HG03442 (cell line): ENCODE measurements at regions not wholly inside any gene's neighbourhood (a gene's known extent, or its start where the extent isn't known, plus 50 kb on each side); places are given as distances from the start of the nearest gene placed in this dataset.

Source experiments
- ATAC-seq: cut with Tn5 transposase; IDR thresholded peaks from one replicate; pipeline ENCODE4 v1.9.1; 2021; ENCODE audit warnings: mild to moderate bottlenecking, moderate library complexity; ENCODE audit not compliant: unreplicated experiment

DNA sequence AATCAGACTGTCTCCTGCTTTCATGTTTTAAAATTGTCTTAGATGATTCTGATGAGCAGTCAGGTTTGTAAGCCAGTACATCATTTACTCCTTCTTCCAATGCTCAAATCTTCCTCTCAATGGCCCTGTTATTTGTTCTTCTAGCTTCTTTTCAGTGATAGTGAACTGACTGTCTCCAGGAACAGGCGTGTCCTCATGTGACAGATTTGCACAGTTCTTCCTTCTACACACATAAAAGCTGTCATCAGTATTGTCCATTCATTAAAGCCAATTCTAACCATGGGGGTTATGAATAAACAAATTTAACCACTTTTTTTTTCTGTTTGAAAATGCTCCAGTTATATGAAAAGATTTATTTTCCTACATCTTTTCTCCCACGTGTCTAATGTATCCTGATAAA lies 308.7 kb upstream of the SORCS1 start:
- ATAC-seq = no peak

GRCh38 chr10:107471911-107472310 lies 307.4 kb upstream of the SORCS1 start:
- ATAC-seq = no peak

DNA sequence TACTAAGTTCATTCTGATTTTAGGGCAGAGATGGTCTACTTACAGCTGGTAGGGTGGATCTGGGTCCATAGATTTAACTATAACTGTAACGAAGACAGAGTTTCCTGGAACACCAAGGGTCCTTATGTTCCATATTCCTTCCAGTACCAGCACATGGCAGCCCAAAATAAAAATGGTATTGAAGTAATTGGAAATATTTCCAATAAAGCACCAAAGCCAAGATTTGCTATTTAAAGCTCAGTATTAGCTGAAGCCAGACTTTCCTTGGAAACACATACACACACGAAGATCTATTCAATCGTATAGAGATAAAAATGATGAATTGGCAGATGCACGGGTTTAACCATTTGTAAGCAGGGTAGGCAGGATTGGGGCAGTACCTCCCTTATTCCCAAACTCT lies 289.1 kb upstream of the SORCS1 start:
- no peak for ATAC-seq

- no peak for ATAC-seq
Observed at GRCh38 chr10:107451047-107451446, 286.5 kb upstream of the SORCS1 start.

DNA sequence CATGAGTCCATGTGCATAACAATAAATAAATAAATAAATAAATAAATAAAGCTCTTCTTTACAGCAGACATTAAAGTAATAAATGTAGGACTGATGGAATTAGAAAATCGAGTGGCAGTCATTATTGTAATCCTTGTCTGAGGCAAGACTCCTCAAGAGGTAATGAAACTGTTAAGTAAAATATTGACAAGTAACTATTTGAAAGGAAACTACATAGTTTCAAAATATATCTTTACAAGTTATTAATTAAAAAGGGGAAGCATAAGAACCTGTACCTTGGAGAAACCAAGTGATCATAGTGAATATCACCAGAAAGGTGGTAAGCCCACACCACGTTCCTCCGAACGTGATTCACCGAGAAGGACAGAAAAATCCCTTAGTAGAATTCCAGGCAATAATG lies 285.6 kb upstream of the SORCS1 start:
- ATAC-seq = no peak

- no peak for ATAC-seq
Observed at GRCh38 chr10:107444443-107444842, 279.9 kb upstream of the SORCS1 start.

GRCh38 chr10:107443813-107444212 lies 279.3 kb upstream of the SORCS1 start:
- ATAC-seq = no peak

- no peak for ATAC-seq
Observed at GRCh38 chr10:107443326-107443725, 278.8 kb upstream of the SORCS1 start.

- peak; percentile 96 for ATAC-seq
Observed at GRCh38 chr10:107442035-107442505, 277.6 kb upstream of the SORCS1 start.

DNA sequence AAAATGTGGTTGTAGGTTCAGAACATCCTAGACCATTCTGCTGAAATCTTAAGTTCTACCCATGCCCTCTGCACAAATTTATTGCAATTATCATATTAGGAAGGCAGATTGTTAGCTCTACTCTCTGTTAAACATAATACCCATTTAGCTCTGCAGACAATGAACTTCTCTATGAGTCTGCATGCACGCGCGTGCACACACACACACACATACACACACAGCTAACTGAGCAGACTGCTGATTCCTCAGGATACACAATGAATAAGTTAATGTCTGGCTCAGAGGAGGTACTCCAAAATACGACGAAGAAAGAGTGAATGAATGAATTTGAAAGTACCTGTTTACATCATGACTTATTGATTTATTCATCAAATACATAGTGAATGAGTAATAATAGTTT lies 276.2 kb upstream of the SORCS1 start:
- ATAC-seq = no peak

DNA sequence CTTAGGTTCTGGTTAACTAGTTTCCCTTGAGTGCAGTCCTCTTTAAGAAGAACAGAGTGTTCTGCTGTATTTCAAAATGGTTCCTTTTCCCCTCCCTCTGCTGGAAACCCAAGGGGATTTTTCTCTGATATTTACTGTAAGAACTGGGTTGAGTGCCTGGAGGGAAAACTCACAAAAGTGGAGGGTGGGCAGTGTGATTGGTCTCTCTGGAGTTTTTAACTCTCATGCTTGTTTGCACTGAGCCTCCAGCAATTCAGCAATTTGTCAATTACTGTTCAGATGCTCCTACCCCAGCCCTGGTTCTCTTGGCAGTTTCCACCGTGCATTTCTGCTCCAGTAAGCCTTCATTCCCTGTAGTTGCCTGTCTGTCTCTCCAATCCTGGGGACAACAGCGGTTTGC lies 273.4 kb upstream of the SORCS1 start:
- ATAC-seq = no peak

- ATAC-seq = no peak
Observed at GRCh38 chr10:107436568-107436967, 272.1 kb upstream of the SORCS1 start.

- no peak for ATAC-seq
Observed at GRCh38 chr10:107434854-107435253, 270.3 kb upstream of the SORCS1 start.

- no peak for ATAC-seq
Observed at GRCh38 chr10:107434201-107434600, 269.7 kb upstream of the SORCS1 start.

DNA sequence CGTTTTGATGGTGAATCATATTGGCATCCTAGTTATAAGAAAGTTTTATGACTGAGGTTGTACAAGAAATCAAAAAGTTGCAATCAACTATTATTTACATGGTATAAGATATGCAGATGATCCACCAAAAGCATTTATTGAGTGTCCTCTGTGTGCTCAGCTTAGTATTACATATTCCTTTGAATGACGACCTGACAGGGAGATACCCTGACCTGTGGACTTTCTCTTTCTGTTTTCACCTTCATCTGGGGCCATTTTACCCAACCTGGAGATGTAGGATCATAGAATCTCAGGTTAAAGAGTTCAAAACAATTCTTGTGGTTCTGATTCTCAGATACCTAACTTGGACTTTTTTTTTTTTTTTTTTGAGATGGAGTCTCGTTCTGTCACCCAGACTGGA lies 269.1 kb upstream of the SORCS1 start:
- no peak for ATAC-seq

DNA sequence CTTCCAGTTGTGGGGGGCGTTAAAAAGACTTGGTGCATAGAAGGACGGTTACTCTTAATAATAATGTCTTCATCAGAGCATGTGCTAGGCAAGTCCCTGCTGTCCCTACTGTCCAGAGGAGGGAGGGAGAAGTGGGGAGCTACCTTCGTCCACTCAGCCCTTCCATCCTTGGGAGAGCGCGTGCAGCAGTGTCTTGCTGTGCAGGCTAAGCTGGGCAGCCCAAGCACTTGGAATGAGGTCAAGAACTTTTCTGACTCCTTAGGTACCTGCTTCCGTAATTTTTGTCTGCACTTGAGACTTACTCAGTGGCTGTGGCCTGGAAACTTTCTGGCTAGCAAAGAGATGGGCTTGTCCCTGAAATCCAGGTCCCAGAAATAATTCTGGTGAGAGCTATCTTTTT lies 265.9 kb upstream of the SORCS1 start:
- no peak for ATAC-seq

DNA sequence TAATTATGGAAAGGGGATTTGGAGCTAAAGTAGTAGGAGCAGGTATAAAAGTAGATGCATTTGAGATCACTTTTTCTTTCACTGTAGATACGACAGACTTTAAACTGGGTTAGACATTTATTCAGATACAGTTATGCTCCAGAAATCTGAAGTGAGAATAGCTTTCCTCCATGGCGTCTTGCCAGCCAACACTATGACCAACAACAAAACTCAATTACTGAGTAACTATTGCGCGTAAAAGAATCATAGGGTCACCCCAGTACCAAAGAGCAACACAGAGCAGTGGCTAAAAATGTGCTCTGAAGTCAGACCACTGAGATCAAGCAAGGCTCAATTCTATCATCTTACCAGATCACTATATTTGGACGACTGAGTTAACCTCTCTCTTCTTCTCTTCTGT lies 262.5 kb upstream of the SORCS1 start:
- ATAC-seq = no peak

GRCh38 chr10:107425931-107426553 lies 261.5 kb upstream of the SORCS1 start:
- no peak for ATAC-seq

- ATAC-seq = no peak
Observed at GRCh38 chr10:107424628-107425027, 260.1 kb upstream of the SORCS1 start.

DNA sequence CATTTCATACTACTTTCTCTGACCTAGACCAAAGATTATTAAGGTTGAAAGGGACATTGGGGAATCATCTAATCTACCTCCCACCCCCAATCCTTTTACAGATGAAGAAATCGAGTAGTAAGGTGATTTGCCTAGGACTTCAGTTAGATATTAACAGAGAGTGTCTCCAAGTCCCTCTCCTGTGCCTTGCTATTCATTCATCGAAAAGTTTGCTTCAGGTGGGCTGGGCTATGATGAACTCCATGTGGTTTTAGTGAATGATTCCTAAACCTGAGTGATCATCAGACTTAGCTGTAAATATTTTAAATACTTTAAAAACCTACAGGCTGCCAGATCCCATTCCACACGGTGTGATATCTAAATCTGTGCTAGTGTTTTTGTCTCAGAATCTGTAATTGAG lies 259.4 kb upstream of the SORCS1 start:
- ATAC-seq = no peak

DNA sequence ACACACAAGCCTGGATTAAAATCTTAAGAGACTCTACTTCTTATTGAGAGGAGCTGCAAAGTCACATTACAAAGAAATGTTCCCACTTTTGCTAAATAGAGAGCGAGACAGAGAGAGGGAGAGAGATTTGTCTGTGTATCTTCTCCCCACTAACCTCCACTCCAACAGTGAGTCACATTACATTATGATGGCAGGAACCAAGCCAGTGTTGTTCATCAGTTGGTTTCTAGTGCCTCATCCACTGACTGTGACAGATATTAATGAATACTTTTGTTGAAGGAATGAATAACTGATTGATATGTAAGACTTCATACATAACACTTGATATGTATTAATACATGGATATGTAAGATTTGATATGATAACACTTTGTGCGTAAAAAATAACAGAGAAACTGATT lies 258.2 kb upstream of the SORCS1 start:
- ATAC-seq = no peak

GRCh38 chr10:107420196-107420595 lies 255.7 kb upstream of the SORCS1 start:
- ATAC-seq = no peak

DNA sequence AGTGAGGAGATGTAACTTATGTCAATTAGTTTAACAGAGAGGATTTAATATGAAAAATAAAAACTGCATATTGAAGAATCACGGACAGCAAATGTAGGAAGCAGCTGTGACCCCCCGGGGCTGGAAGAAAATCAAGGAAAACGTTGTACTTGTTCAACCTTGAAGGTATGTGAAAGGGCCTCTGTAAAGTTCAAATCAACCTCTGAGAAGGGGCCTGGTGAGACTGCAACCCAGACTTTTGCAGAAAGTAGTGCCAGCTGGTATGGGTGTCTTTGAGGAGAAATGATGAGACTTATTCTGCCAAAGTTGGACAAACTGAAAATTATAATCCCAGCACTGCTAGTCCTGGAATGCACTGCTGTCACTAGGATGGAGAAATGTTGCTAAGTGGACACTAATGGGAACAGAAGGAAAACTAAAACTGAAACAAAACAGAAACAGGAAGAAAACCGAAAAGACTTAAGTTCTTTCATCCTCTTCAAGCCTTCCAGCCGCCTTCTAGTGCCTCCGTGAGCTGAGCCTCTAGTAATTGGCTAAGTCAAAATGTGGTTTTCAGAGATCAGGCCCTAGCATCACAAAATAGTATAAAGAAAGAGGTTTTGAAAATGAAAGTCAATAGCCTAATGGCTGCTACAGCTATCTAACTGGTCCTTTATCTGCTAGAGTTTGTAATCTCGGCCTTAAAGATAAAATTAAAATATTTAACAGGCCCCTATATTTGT lies 253.7 kb upstream of the SORCS1 start:
- ATAC-seq = no peak
